Osteoblast (primary cell): ENCODE measurements at regions not wholly inside any gene's neighbourhood (a gene's known extent, or its start where the extent isn't known, plus 50 kb on each side); places are given as distances from the start of the nearest gene placed in this dataset.

ENCODE experiments used
- DNase-seq: peaks from one replicate; pipeline ENCODE4 v3.0.0; 2011; ENCODE audit warnings: low spot score, mixed read lengths; ENCODE audit not compliant: insufficient read length; ENCODE audit errors: missing footprints
- H2AFZ ChIP-seq: 2 replicates; pipeline ENCODE4 v1.6.0; 2011; ENCODE audit warnings: mild to moderate bottlenecking, low read length
- H3K27ac ChIP-seq: 2 replicates; pipeline ENCODE4 v1.5.1; 2011; ENCODE audit warnings: mild to moderate bottlenecking, low read depth, low read length, moderate library complexity
- H3K27me3 ChIP-seq: 2 replicates; pipeline ENCODE4 v1.6.0; 2012; ENCODE audit warnings: mild to moderate bottlenecking, control low read depth, inconsistent platforms, low read length, moderate library complexity; ENCODE audit not compliant: insufficient read depth
- H3K36me3 ChIP-seq: 2 replicates; pipeline ENCODE4 v1.5.1; 2011; ENCODE audit warnings: mild to moderate bottlenecking, low read length, control low read depth, moderate library complexity; ENCODE audit not compliant: insufficient read depth
- H3K4me1 ChIP-seq: 2 replicates; pipeline ENCODE4 v1.5.1; 2011; ENCODE audit warnings: mild to moderate bottlenecking, low read length, control low read depth, moderate library complexity; ENCODE audit not compliant: insufficient read depth
- H3K4me2 ChIP-seq: 2 replicates; pipeline ENCODE4 v1.6.0; 2011; ENCODE audit warnings: mild to moderate bottlenecking, low read length; ENCODE audit not compliant: insufficient read depth
- H3K4me3 ChIP-seq: fragments of 200-600 bp; sonication (generic); 3 replicates; pipeline ENCODE4 v1.5.1; 2012; ENCODE audit warnings: mild to moderate bottlenecking, low read length, inconsistent platforms; ENCODE audit not compliant: insufficient read depth
- H3K79me2 ChIP-seq: 2 replicates; pipeline ENCODE4 v1.6.0; 2012; ENCODE audit warnings: mild to moderate bottlenecking, low read length, control low read depth, inconsistent platforms; ENCODE audit not compliant: insufficient read depth
- H3K9me3 ChIP-seq: 2 replicates; pipeline ENCODE4 v1.5.1; 2011; ENCODE audit warnings: low read depth, low read length, control low read depth
- H4K20me1 ChIP-seq: 2 replicates; pipeline ENCODE4 v1.6.0; 2012; ENCODE audit warnings: mild to moderate bottlenecking, low read length, control low read depth; ENCODE audit not compliant: insufficient read depth
- CTCF ChIP-seq: IDR thresholded peaks from 2 replicates; pipeline ENCODE4 v1.5.1; 2011; ENCODE audit warnings: mild to moderate bottlenecking, low read depth, low read length, moderate library complexity; ENCODE audit errors: extremely low read depth

- no peak for TF ChIP-seq CTCF
- H3K4me3 ChIP-seq, result no peak overlapping the region
- no peaks in the 10 kb centered on the region for H3K36me3 ChIP-seq
- H3K4me2 ChIP-seq, result no peak overlapping the region
- no peaks in the 10 kb centered on the region for H3K79me2 ChIP-seq
- H3K27me3 ChIP-seq, result no peaks in the 10 kb centered on the region
- H3K9me3 ChIP-seq, result peaks cover 2% of the 10 kb centered on the region
- H4K20me1 ChIP-seq, result no peaks in the 10 kb centered on the region
- no peak overlapping the region for H2AFZ ChIP-seq
- no peaks in the 10 kb centered on the region for H3K4me1 ChIP-seq
- no peak for DNase-seq
- H3K27ac ChIP-seq, result no peak overlapping the region
Measured at GRCh38 chr14:98227000-98227726, 1044.8 kb downstream of the BCL11B start.

GRCh38 chr14:98227727-98228111 is 1044.3 kb downstream of the BCL11B start:
- H3K4me2 ChIP-seq, result no peak overlapping the region
- TF ChIP-seq CTCF, result no peak
- H3K27ac ChIP-seq, result no peak overlapping the region
- H3K4me3 ChIP-seq, result no peak overlapping the region
- H3K36me3 ChIP-seq, result no peaks in the 10 kb centered on the region
- no peak overlapping the region for H2AFZ ChIP-seq
- H3K79me2 ChIP-seq, result no peaks in the 10 kb centered on the region
- H3K27me3 ChIP-seq, result no peaks in the 10 kb centered on the region
- no peaks in the 10 kb centered on the region for H4K20me1 ChIP-seq
- peaks cover 2% of the 10 kb centered on the region for H3K9me3 ChIP-seq
- H3K4me1 ChIP-seq, result no peaks in the 10 kb centered on the region
- no peak for DNase-seq

- H3K4me3 ChIP-seq, result no peak overlapping the region
- no peaks in the 10 kb centered on the region for H3K79me2 ChIP-seq
- no peak for DNase-seq
- H3K4me2 ChIP-seq, result no peak overlapping the region
- no peaks in the 10 kb centered on the region for H4K20me1 ChIP-seq
- no peaks in the 10 kb centered on the region for H3K27me3 ChIP-seq
- H3K27ac ChIP-seq, result no peak overlapping the region
- no peak overlapping the region for H2AFZ ChIP-seq
- H3K9me3 ChIP-seq, result peaks cover 2% of the 10 kb centered on the region
- H3K36me3 ChIP-seq, result no peaks in the 10 kb centered on the region
- no peak for TF ChIP-seq CTCF
- no peaks in the 10 kb centered on the region for H3K4me1 ChIP-seq
Measured at GRCh38 chr14:98229656-98230366, 1042.2 kb downstream of the BCL11B start.

GRCh38 chr14:98230411-98230810 is 1041.6 kb downstream of the BCL11B start:
- Histone ChIP-seq H3K4me2 (no peak overlapping the region), H3K79me2 (no peaks in the 10 kb centered on the region), H4K20me1 (no peaks in the 10 kb centered on the region), H3K4me1 (no peaks in the 10 kb centered on the region), H3K36me3 (no peaks in the 10 kb centered on the region), H2AFZ (no peak overlapping the region), H3K9me3 (peaks cover 2% of the 10 kb centered on the region), H3K4me3 (no peak overlapping the region), H3K27ac (no peak overlapping the region), H3K27me3 (no peaks in the 10 kb centered on the region)
- peak; percentile 25 for DNase-seq
- no peak for TF ChIP-seq CTCF
